H1 (cell line): ENCODE measurements at regions not wholly inside any gene's neighbourhood (a gene's known extent, or its start where the extent isn't known, plus 50 kb on each side); places are given as distances from the start of the nearest gene placed in this dataset.

Experiments
- CTCF ChIA-PET: fragments of 300-600 bp; sonication (Branson Sonifier 250); formaldehyde crosslinking; loops from one replicate; lab custom pipeline; 2021; ENCODE audit not compliant: partially characterized antibody; lab: Charles Lee
- POLR2A ChIA-PET: fragments of 300-600 bp; sonication (Branson Sonifier 250); formaldehyde crosslinking; loops from one replicate; lab custom pipeline; 2021; ENCODE audit warnings: inconsistent platforms; ENCODE audit not compliant: partially characterized antibody; lab: Charles Lee
- DNase-seq, 2 experiments: peaks; one replicate each; pipeline versions ENCODE4 v3.0.0 to v3.0.0-alpha.2; 2010 to 2022; ENCODE audit warnings: low spot score in 2 of 2, low read depth in 1 of 2, mixed read lengths in 1 of 2
- FAIRE-seq: peaks from 2 replicates; lab custom pipeline; 2011; peaks lifted over from hg19 to GRCh38; lab: Jason Lieb, UNC
- H2AFZ ChIP-seq: 2 replicates; pipeline ENCODE4 v1.8.1; 2012; ENCODE audit warnings: low read length, inconsistent platforms
- H2AK5ac ChIP-seq: 2 replicates; pipeline ENCODE4 v1.6.1; 2013; ENCODE audit warnings: low read depth, low read length
- H2BK120ac ChIP-seq: replicated peaks from 2 replicates; pipeline ENCODE3; 2013; ENCODE audit warnings: low read depth, low read length, inconsistent platforms
- H2BK12ac ChIP-seq: 2 replicates; pipeline ENCODE4 v1.6.1; 2013; ENCODE audit warnings: low read depth, low read length
- H2BK15ac ChIP-seq: 2 replicates; pipeline ENCODE4 v1.6.1; 2013; ENCODE audit warnings: low read length
- H2BK20ac ChIP-seq: 2 replicates; pipeline ENCODE4 v1.6.1; 2013; ENCODE audit warnings: low read length
- H2BK5ac ChIP-seq: 2 replicates; pipeline ENCODE4 v1.6.1; 2013; ENCODE audit warnings: low read depth, low read length
- H3K14ac ChIP-seq: 2 replicates; pipeline ENCODE4 v1.6.1; 2013; ENCODE audit warnings: inconsistent platforms; ENCODE audit not compliant: insufficient read length
- H3K18ac ChIP-seq: 2 replicates; pipeline ENCODE4 v1.6.1; 2013; ENCODE audit warnings: low read length; ENCODE audit errors: extremely low read depth
- H3K23ac ChIP-seq: 2 replicates; pipeline ENCODE4 v1.6.1; 2013; ENCODE audit warnings: inconsistent platforms; ENCODE audit not compliant: insufficient read length
- H3K23me2 ChIP-seq: 2 replicates; pipeline ENCODE4 v1.6.1; 2013; ENCODE audit warnings: low read depth, low read length
- H3K27ac ChIP-seq: 2 replicates; pipeline ENCODE4 v1.6.1; 2011; ENCODE audit warnings: low read depth, low read length, inconsistent platforms
- H3K27me3 ChIP-seq, 4 experiments: replicated peaks in 1 of 4; 1 replicate in 1 of 4; 2 replicates in 3 of 4; pipeline versions ENCODE4 v1.6.1 to v1.8.1; 2011 to 2013; ENCODE audit warnings: low read length in 3 of 4, mild to moderate bottlenecking in 3 of 4, inconsistent platforms in 2 of 4, mixed read lengths in 2 of 4, moderate library complexity in 1 of 4; ENCODE audit not compliant: control insufficient read depth in 3 of 4, insufficient read depth in 3 of 4; ENCODE audit errors: extremely low read depth in 1 of 4
- H3K36me3 ChIP-seq, 4 experiments: 2 replicates each; pipeline versions ENCODE4 v1.6.1 to v1.8.1; 2011 to 2013; ENCODE audit warnings: mild to moderate bottlenecking in 4 of 4, low read length in 3 of 4, moderate library complexity in 2 of 4, control low read depth in 1 of 4, inconsistent platforms in 1 of 4; ENCODE audit not compliant: insufficient read depth in 4 of 4, control insufficient read depth in 2 of 4
- H3K4ac ChIP-seq: replicated peaks from 2 replicates; pipeline ENCODE3; 2013; ENCODE audit warnings: low read length, low read depth, mixed read lengths, inconsistent platforms; ENCODE audit not compliant: insufficient read length
- H3K4me1 ChIP-seq, 4 experiments: replicated peaks in 1 of 4; 1 replicate in 1 of 4; 2 replicates in 3 of 4; pipeline versions ENCODE4 v1.6.1 to v1.8.1; 2011 to 2013; ENCODE audit warnings: low read length in 3 of 4, inconsistent platforms in 2 of 4, mixed read lengths in 1 of 4; ENCODE audit not compliant: insufficient read depth in 4 of 4, control insufficient read depth in 3 of 4
- H3K4me2 ChIP-seq, 2 experiments: 2 replicates each; pipeline versions ENCODE4 v1.6.1 to v1.8.1; 2011 to 2013; ENCODE audit warnings: low read depth in 2 of 2, low read length in 2 of 2, control low read depth in 1 of 2, inconsistent platforms in 1 of 2, mild to moderate bottlenecking in 1 of 2; ENCODE audit not compliant: insufficient read depth in 1 of 2
- H3K4me3 ChIP-seq, 4 experiments: fragments of 200-600, 300-600 bp in 1 of 4; sonication (generic), shearing (Covaris generic), sonication (Bioruptor Twin) in 1 of 4; 2 replicates each; pipeline versions ENCODE4 v1.5.1 to v1.8.1; 2011 to 2016; ENCODE audit warnings: low read length in 4 of 4, low read depth in 3 of 4, control low read depth in 2 of 4, inconsistent platforms in 2 of 4, mild to moderate bottlenecking in 2 of 4, mixed read lengths in 1 of 4, moderate library complexity in 1 of 4; ENCODE audit not compliant: insufficient read depth in 2 of 4; ENCODE audit errors: extremely low read depth in 1 of 4
- H3K56ac ChIP-seq: replicated peaks from 2 replicates; pipeline ENCODE3; 2013; ENCODE audit warnings: low read depth, mild to moderate bottlenecking, mixed read lengths, low read length, inconsistent platforms; ENCODE audit not compliant: insufficient read length
- H3K79me1 ChIP-seq: 2 replicates; pipeline ENCODE4 v1.6.1; 2013; ENCODE audit warnings: low read depth, low read length, control low read depth
- H3K79me2 ChIP-seq, 2 experiments: 2 replicates each; pipeline versions ENCODE4 v1.6.1 to v1.8.1; 2012 to 2013; ENCODE audit warnings: low read length in 2 of 2, mild to moderate bottlenecking in 2 of 2, inconsistent platforms in 1 of 2; ENCODE audit not compliant: insufficient read depth in 2 of 2, control insufficient read depth in 1 of 2
- H3K9ac ChIP-seq, 4 experiments: replicated peaks in 1 of 4; 1 replicate in 1 of 4; 2 replicates in 3 of 4; pipeline versions ENCODE4 v1.6.1 to v1.8.1; 2011 to 2013; ENCODE audit warnings: low read depth in 3 of 4, low read length in 3 of 4, control low read depth in 2 of 4, mild to moderate bottlenecking in 2 of 4, moderate library complexity in 2 of 4, inconsistent platforms in 1 of 4; ENCODE audit errors: extremely low read depth in 1 of 4
- H3K9me3 ChIP-seq, 2 experiments: 2 replicates each; pipeline versions ENCODE4 v1.6.1 to v1.8.1; 2012 to 2013; ENCODE audit warnings: mild to moderate bottlenecking in 2 of 2, moderate library complexity in 2 of 2, control low read depth in 1 of 2, inconsistent platforms in 1 of 2, low read depth in 1 of 2, low read length in 1 of 2, mixed read lengths in 1 of 2; ENCODE audit not compliant: insufficient read depth in 2 of 2
- H4K20me1 ChIP-seq, 2 experiments: replicated peaks in 1 of 2; 2 replicates each; pipeline versions ENCODE3 to v1.8.1; 2011 to 2013; ENCODE audit warnings: inconsistent platforms in 2 of 2, low read length in 2 of 2, mild to moderate bottlenecking in 1 of 2; ENCODE audit not compliant: insufficient read depth in 2 of 2, control insufficient read depth in 1 of 2
- H4K5ac ChIP-seq: 2 replicates; pipeline ENCODE4 v1.6.1; 2013; ENCODE audit warnings: low read length, low read depth, mixed read lengths, inconsistent platforms; ENCODE audit not compliant: insufficient read length
- H4K8ac ChIP-seq: 2 replicates; pipeline ENCODE4 v1.8.0; 2013; ENCODE audit warnings: mild to moderate bottlenecking, moderate library complexity, low read length, inconsistent platforms; ENCODE audit not compliant: insufficient read depth; ENCODE audit errors: extremely low read depth
- H4K91ac ChIP-seq: replicated peaks from 2 replicates; pipeline ENCODE3; 2013; ENCODE audit warnings: low read length, mixed read lengths, inconsistent platforms; ENCODE audit not compliant: insufficient read length
- CHD2 ChIP-seq: IDR thresholded peaks from 2 replicates; pipeline ENCODE4 v1.6.1; 2012; ENCODE audit warnings: low read length, improper control_type of control experiment
- EGR1 ChIP-seq: IDR thresholded peaks from 2 replicates; pipeline ENCODE4 v1.6.1; 2011; ENCODE audit warnings: low read depth, low read length, borderline replicate concordance
- HDAC2 ChIP-seq, 2 experiments: fragments of 300-600 bp in 1 of 2; sonication (generic) in 1 of 2; IDR thresholded peaks; 2 replicates each; pipeline ENCODE4 v1.6.1; 2011 to 2012; ENCODE audit warnings: low read depth in 2 of 2, low read length in 2 of 2, mild to moderate bottlenecking in 2 of 2, moderate library complexity in 2 of 2, borderline replicate concordance in 1 of 2, inconsistent platforms in 1 of 2
- KDM5A ChIP-seq: fragments of 200-600 bp; IDR thresholded peaks from 2 replicates; pipeline ENCODE4 v1.7.1; 2012; ENCODE audit warnings: mild to moderate bottlenecking, low read length, inconsistent platforms, mixed read lengths
- PHF8 ChIP-seq: fragments of 200-600 bp; sonication (generic); conservative IDR thresholded peaks from 2 replicates; pipeline ENCODE4 v1.7.1; 2012; ENCODE audit warnings: low read depth, mild to moderate bottlenecking, inconsistent platforms, low read length, moderate library complexity
- POLR2AphosphoS5 ChIP-seq: IDR thresholded peaks from 2 replicates; pipeline ENCODE4 v1.6.1; 2011; ENCODE audit warnings: low read depth, low read length
- RBBP5 ChIP-seq: IDR thresholded peaks from 2 replicates; pipeline ENCODE4 v1.7.1; 2012; ENCODE audit warnings: low read depth, mild to moderate bottlenecking, inconsistent platforms, low read length, moderate library complexity, borderline replicate concordance
- SAP30 ChIP-seq: fragments of 300-600 bp; sonication (generic); IDR thresholded peaks from 2 replicates; pipeline ENCODE4 v1.7.1; 2012; ENCODE audit warnings: low read length, moderate library complexity, mild to moderate bottlenecking, inconsistent platforms; ENCODE audit not compliant: insufficient read depth, insufficient replicate concordance
- TAF1 ChIP-seq: IDR thresholded peaks from 2 replicates; pipeline ENCODE4 v1.6.1; 2011; ENCODE audit warnings: mild to moderate bottlenecking, low read depth, low read length
- TBP ChIP-seq: IDR thresholded peaks from 2 replicates; pipeline ENCODE4 v1.6.1; 2011; ENCODE audit warnings: low read depth, low read length, improper control_type of control experiment
- WGBS, 2 experiments: shearing (Covaris generic) in 1 of 2; methylation state at CpG; one replicate each; pipeline versions ENCODE4 v1.1.6 to v1.1.7; 2013 to 2015; ENCODE audit warnings: low lambda C conversion rate in 2 of 2, mixed read lengths in 2 of 2, inconsistent platforms in 1 of 2, low coverage in 1 of 2, missing lambda C conversion rate in 1 of 2; ENCODE audit not compliant: insufficient replicate concordance in 2 of 2, insufficient coverage in 1 of 2, insufficient read length in 1 of 2; ENCODE audit errors: extremely low coverage in 1 of 2, missing lambda C conversion rate in 1 of 2; 5-methylcytosine and 5-hydroxymethylcytosine counted together

DNA sequence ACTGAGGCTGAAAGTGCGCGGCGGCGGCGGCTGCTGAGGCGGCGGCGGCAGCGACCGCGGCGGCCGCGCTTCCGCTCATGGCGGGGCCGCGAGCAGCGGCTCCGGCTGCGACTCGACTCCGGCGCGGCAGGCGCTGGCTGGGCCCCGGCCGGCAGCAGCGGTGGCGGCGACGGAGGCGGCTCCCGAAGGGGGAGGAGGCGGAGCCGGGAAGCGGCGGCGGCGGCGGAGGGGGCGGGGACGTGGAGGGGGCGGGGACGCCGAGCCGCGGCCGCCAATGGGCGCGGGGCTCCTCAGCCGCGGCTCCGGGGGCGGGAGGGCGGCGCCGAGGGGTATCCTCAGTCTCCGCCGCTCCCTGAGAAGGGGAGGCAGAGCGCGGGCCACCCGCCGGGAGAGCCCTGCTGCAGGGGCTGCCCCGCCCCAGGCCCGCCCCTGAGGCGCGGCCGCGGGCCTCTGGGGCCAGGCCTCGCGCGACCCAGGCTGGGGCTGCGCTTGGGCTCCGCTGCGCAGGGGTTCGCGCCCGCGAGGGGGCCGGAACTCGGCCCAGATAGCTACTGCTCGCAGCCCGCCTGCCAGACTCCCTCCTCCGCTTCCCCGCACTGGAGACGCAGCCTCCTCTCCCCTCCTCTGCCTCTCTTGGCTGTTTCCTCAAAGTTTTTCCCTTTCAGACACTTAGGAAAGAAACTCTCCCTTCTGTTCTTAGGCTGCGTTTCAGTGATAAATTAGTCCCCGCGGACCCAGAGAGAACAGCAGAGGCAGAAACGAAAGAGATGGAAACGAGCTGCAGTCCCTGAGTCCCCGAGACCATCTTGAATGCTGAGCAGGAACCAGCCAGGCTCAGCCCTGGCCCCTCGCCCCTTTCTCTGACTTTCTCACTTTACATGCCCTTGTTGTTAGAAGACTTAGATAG lies 85.0 kb upstream of the MELK start:
- FAIRE-seq: no peak
- CTCF ChIA-PET: interaction anchor here (0.7 to 2.2 kb wide), 2 partner anchors 67 to 80 kb away, joined by 4 to 9 read pairs; no protein-coding TSS in a partner anchor
- H2BK12ac ChIP-seq: peak overlapping the region; percentile 32
- TF ChIP-seq POLR2AphosphoS5 (peak; percentile 61), TBP (peak; percentile 49; the same call in 1 of the 2 replicates), RBBP5 (peak; percentile 47; the same call in 1 of the 2 replicates), SAP30 (no peak), CHD2 (peak; percentile 74; the same call in 1 of the 2 replicates), TAF1 (peak; percentile 24), KDM5A (no peak), PHF8 (0 out of 2 replicates have a peak, but pooled peaks have one; percentile 31), HDAC2 (IDR thresholded peaks at IDR 0.05; ENCODE audit: borderline replicate concordance in 1 of 2, low read depth in 2 of 2, low read length in 2 of 2) (peak in 1 of 2 experiments; percentile 49; a peak in 2 of 4 replicates), EGR1 (peak; percentile 51; the same call in 1 of the 2 replicates)

More for the DNA sequence above, 85.0 kb upstream of the MELK start:
- Histone ChIP-seq H3K14ac (peak overlapping the region; percentile 52), H3K9me3 (no peaks in the 10 kb centered on the region), H3K23me2 (peaks cover 9% of the 10 kb centered on the region), H2AFZ (peak overlapping the region; percentile 72; the same call in 1 of the 2 replicates), H3K79me2 (peaks cover 17 to 43% of the 10 kb centered on the region in 2 experiments), H3K4me2 (peak overlapping the region; percentile 76 to 79), H3K9ac (peak overlapping the region; percentile 54 to 90 (median 64); a peak in 6 of 7 replicates), H3K56ac (peak overlapping the region; percentile 59), H3K36me3 (peaks cover 0 to 4% (median 0%) of the 10 kb centered on the region in 4 experiments; a peak in 1 of 8 replicates), H3K23ac (no peak overlapping the region), H3K4ac (peak overlapping the region; percentile 13), H4K20me1 (peaks cover 5 to 13% of the 10 kb centered on the region in 2 experiments), H3K79me1 (peaks cover 12% of the 10 kb centered on the region), H2BK15ac (no peak overlapping the region), H3K4me3 (peak overlapping the region; percentile 52 to 98 (median 62)), H3K4me1 (peaks cover 5 to 29% (median 18%) of the 10 kb centered on the region in 4 experiments), H3K27me3 (no peaks in the 10 kb centered on the region), H2AK5ac (no peak overlapping the region), H4K8ac (peak overlapping the region; percentile 6; the same call in 1 of the 2 replicates), H4K91ac (peak overlapping the region; percentile 1), H2BK120ac (peak overlapping the region; percentile 72), H2BK5ac (peak overlapping the region; percentile 87), H4K5ac (peak overlapping the region; percentile 81), H2BK20ac (peak overlapping the region; percentile 73; the same call in 1 of the 2 replicates), H3K18ac (peak overlapping the region; percentile 93), H3K27ac (peak overlapping the region; percentile 67; the same call in 1 of the 2 replicates)
- DNase-seq: peak; percentile 64 to 80
- POLR2A ChIA-PET: interaction anchor here (0.6 to 2.4 kb wide), 14 partner anchors 8 to 86 kb away, joined by 3 to 8 read pairs (median 4); no protein-coding TSS in a partner anchor
- 4% methylated on average over 36 of the region's 94 CpGs; no CpG with 5 or more reads in 1 of the 2 experiments for WGBS, 2 experiments
